Progenitor cell of endocrine pancreas (in vitro differentiated cells): ENCODE measurements at regions not wholly inside any gene's neighbourhood (a gene's known extent, or its start where the extent isn't known, plus 50 kb on each side); places are given as distances from the start of the nearest gene placed in this dataset.
"Not testable (repeated sequence)": the region's sequence is repeated elsewhere in the genome, so short reads cannot be mapped to it uniquely, and the experiment has no call there.

Experiments
- DNase-seq: peaks from one replicate; pipeline ENCODE4 v3.0.0; 2021; ENCODE audit warnings: low spot score; ENCODE audit not compliant: unreplicated experiment
- H3K27ac Mint-ChIP-seq: 2 replicates; pipeline ENCODE4 v1.8.0; 2021; ENCODE audit warnings: mild to moderate bottlenecking, moderate library complexity, mixed read lengths
- H3K27me3 Mint-ChIP-seq: 2 replicates; pipeline ENCODE4 v1.8.0; 2021; ENCODE audit warnings: mixed read lengths
- H3K36me3 Mint-ChIP-seq: 2 replicates; pipeline ENCODE4 v1.8.0; 2022; ENCODE audit warnings: mixed read lengths; ENCODE audit not compliant: insufficient read depth
- H3K4me1 Mint-ChIP-seq: 2 replicates; pipeline ENCODE4 v1.8.0; 2021; ENCODE audit warnings: low read depth, mixed read lengths
- H3K4me3 Mint-ChIP-seq: 2 replicates; pipeline ENCODE4 v1.8.0; 2021; ENCODE audit warnings: low read depth, mild to moderate bottlenecking, moderate library complexity, mixed read lengths
- H3K9me3 Mint-ChIP-seq: 2 replicates; pipeline ENCODE4 v1.8.0; 2021; ENCODE audit warnings: low read depth, mixed read lengths
- CTCF ChIP-seq: fragments of 200-600 bp; sonication (generic); IDR thresholded peaks from one replicate; pipeline ENCODE4 v1.5.0; 2021; ENCODE audit warnings: antibody characterized with exemption, mild to moderate bottlenecking; ENCODE audit not compliant: unreplicated experiment

GRCh38 chr6:174036-174435 lies 118.3 kb upstream of the DUSP22 start:
- no peak for TF ChIP-seq CTCF
- DNase-seq: no peak
- Mint-ChIP-seq H3K27ac (no peak overlapping the region), H3K4me1 (no peaks in the 10 kb centered on the region), H3K4me3 (no peak overlapping the region), H3K36me3 (no peaks in the 10 kb centered on the region), H3K27me3 (peaks cover 30% of the 10 kb centered on the region), H3K9me3 (peaks cover 8% of the 10 kb centered on the region)

GRCh38 chr6:175680-176079 lies 116.6 kb upstream of the DUSP22 start:
- H3K36me3 Mint-ChIP-seq: no peaks in the 10 kb centered on the region
- peaks cover 8% of the 10 kb centered on the region for H3K9me3 Mint-ChIP-seq
- H3K4me1 Mint-ChIP-seq: no peaks in the 10 kb centered on the region
- peaks cover 24% of the 10 kb centered on the region for H3K27me3 Mint-ChIP-seq
- DNase-seq: no peak
- no peak for TF ChIP-seq CTCF
- H3K27ac Mint-ChIP-seq: no peak overlapping the region
- no peak overlapping the region for H3K4me3 Mint-ChIP-seq

- Mint-ChIP-seq H3K4me1 (no peaks in the 10 kb centered on the region), H3K27ac (no peak overlapping the region), H3K27me3 (peaks cover 14% of the 10 kb centered on the region), H3K36me3 (no peaks in the 10 kb centered on the region), H3K4me3 (no peak overlapping the region), H3K9me3 (peaks cover 8% of the 10 kb centered on the region)
- DNase-seq: no peak
- TF ChIP-seq CTCF: no peak
These were observed 115.5 kb upstream of the DUSP22 start for GRCh38 chr6:176766-177165.

GRCh38 chr6:178119-178518 lies 114.2 kb upstream of the DUSP22 start:
- peaks cover 8% of the 10 kb centered on the region for H3K9me3 Mint-ChIP-seq
- TF ChIP-seq CTCF: no peak
- no peaks in the 10 kb centered on the region for H3K4me1 Mint-ChIP-seq
- peaks cover 9% of the 10 kb centered on the region for H3K27me3 Mint-ChIP-seq
- DNase-seq: no peak
- H3K4me3 Mint-ChIP-seq: no peak overlapping the region
- H3K36me3 Mint-ChIP-seq: no peaks in the 10 kb centered on the region
- no peak overlapping the region for H3K27ac Mint-ChIP-seq

GRCh38 chr6:178929-179328 lies 113.4 kb upstream of the DUSP22 start:
- H3K9me3 Mint-ChIP-seq, H3K27me3 Mint-ChIP-seq: not testable (repeated sequence)

GRCh38 chr6:179340-179950 lies 112.8 kb upstream of the DUSP22 start:
- no peak overlapping the region for H3K4me3 Mint-ChIP-seq
- no peaks in the 10 kb centered on the region for H3K36me3 Mint-ChIP-seq
- no peak for DNase-seq
- no peaks in the 10 kb centered on the region for H3K4me1 Mint-ChIP-seq
- H3K27ac Mint-ChIP-seq: no peak overlapping the region
- H3K27me3 Mint-ChIP-seq: no peaks in the 10 kb centered on the region
- H3K9me3 Mint-ChIP-seq: peaks cover 8% of the 10 kb centered on the region
- TF ChIP-seq CTCF: no peak

More at GRCh38 chr6:178929-179328, 113.4 kb upstream of the DUSP22 start:
- H3K36me3 Mint-ChIP-seq, H3K4me1 Mint-ChIP-seq, H3K4me3 Mint-ChIP-seq, DNase-seq, H3K27ac Mint-ChIP-seq: not testable (repeated sequence)

- H3K27ac Mint-ChIP-seq, H3K27me3 Mint-ChIP-seq, H3K36me3 Mint-ChIP-seq, H3K4me3 Mint-ChIP-seq, H3K4me1 Mint-ChIP-seq, H3K9me3 Mint-ChIP-seq, DNase-seq: not testable (repeated sequence)
These were observed 112.1 kb upstream of the DUSP22 start for GRCh38 chr6:180091-180694.
